22Rv1 (cell line): ENCODE measurements at regions not wholly inside any gene's neighbourhood (a gene's known extent, or its start where the extent isn't known, plus 50 kb on each side); places are given as distances from the start of the nearest gene placed in this dataset.

Experiments used
- ZFX ChIP-seq: fragments of 450-650 bp; IDR thresholded peaks from 2 replicates; pipeline ENCODE4 v1.6.1; 2017; ENCODE audit warnings: antibody characterized with exemption, borderline replicate concordance
- TF ChIP-seq, protein P1 (sequence below): fragments of 450-650 bp; IDR thresholded peaks from 2 replicates; pipeline ENCODE4 v1.5.1; 2017; ENCODE audit warnings: mild to moderate bottlenecking

DNA sequence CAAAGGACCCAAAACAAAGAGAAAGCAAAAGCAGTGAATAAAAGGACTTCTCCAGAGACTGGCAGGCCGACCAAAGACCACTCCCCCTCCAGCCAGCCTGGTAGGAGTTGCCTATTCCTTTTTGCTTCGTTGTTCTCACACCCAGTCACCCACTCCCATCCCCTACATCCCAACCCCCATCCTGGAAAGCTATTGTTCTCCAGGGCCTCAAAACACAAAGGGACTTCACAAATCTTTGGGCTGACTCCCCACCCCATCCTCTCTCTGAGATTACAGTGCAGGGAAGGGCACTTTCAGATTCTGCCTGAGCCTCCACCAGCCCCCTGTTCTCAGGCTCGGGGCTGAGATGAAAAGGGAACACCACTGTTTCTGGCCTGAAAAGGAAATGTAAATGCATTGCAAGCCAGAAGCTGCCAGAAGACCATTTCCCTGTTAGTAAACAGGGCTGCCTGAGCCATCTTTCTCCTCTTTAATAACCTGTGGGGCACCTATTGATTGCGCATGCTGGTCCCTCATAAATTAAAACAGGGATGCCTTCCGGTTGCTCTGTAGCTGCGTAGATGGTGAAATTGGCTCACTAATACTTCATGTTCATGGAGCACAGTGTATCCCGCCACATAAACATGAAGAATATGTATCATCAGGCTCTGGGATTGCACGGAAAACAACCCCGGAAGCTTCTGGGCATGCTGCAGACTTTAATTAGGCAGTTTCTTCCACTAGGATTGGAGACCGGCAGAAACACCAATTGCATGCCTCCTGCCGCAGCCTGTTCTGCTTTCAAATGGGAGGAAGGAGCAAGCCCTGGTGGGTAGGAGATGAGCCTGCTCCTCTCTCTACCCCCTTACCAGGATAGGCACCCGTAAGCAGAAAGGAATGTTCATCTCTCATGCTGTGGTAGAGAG, 130.3 kb upstream of the FUT8 start:
- TF ChIP-seq, protein P1, sequence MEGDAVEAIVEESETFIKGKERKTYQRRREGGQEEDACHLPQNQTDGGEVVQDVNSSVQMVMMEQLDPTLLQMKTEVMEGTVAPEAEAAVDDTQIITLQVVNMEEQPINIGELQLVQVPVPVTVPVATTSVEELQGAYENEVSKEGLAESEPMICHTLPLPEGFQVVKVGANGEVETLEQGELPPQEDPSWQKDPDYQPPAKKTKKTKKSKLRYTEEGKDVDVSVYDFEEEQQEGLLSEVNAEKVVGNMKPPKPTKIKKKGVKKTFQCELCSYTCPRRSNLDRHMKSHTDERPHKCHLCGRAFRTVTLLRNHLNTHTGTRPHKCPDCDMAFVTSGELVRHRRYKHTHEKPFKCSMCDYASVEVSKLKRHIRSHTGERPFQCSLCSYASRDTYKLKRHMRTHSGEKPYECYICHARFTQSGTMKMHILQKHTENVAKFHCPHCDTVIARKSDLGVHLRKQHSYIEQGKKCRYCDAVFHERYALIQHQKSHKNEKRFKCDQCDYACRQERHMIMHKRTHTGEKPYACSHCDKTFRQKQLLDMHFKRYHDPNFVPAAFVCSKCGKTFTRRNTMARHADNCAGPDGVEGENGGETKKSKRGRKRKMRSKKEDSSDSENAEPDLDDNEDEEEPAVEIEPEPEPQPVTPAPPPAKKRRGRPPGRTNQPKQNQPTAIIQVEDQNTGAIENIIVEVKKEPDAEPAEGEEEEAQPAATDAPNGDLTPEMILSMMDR, result no peak
- no peak for TF ChIP-seq ZFX
